NCI-H748 treated with DMSO at 0.1 percent for 48 hours (cell line): ENCODE measurements at regions not wholly inside any gene's neighbourhood (a gene's known extent, or its start where the extent isn't known, plus 50 kb on each side); places are given as distances from the start of the nearest gene placed in this dataset.
"Not testable (repeated sequence)": the region's sequence is repeated elsewhere in the genome, so short reads cannot be mapped to it uniquely, and the experiment has no call there.

Experiments used
- DNase-seq: peaks from one replicate; lab custom pipeline; 2025; lab: John Stamatoyannopoulos, UW

DNA sequence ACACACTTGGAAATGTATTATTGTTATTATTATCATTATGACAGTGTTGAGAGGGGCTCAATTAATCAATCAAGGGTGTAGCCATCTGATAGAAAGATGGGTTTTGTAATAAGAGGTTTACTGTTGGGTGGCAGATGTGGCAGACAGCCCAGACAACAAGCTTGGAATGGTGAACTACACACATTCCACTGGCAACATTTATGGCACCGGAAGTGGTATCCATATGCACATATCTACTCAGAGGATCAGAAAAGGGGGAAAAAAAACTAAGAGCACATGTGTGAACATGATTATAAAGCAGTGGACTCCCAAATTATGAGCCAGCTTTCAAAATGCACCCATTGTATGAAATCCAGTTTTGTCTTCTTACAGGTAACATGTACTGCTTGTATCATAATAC is 125.9 kb upstream of the ARX start:
- DNase-seq, result no peak

DNA sequence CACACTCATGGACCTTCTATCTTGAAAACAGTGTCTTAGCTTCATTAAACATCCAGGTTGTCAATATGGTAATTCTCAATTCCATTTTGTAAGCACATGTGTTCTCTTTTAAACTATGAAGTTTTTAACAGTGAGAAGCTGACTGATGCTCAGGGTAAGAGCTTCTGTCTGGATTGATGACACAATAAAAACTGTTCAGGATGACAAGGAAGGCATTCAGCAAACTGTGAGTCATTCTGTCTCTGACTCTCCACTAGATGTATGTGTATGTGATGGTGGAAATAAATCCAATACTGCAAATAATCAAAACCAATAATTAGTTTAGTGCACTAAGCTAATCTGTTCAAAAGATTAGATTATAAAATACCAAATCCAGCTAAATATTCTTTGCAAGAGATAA is 115.3 kb upstream of the ARX start:
- DNase-seq, result no peak

DNA sequence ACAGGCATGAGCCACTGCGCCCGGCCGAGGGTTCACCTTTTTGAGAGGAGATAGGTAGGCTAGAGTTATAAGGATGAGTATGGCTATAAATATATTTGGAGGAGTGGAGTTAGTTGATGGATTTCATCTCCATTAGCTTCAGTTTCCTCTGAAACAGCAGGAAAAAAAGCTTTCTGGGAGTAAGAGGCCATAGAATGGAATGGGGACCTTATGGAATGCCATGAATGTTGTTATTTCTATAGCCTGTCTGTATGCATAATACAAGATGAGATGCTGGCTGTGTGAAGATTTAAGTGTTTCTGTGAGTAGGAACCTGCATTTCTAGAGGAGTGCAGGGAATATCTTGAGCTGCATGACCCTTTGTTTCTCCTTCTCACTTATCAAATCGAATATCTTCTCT is 114.9 kb upstream of the ARX start:
- no peak for DNase-seq

DNA sequence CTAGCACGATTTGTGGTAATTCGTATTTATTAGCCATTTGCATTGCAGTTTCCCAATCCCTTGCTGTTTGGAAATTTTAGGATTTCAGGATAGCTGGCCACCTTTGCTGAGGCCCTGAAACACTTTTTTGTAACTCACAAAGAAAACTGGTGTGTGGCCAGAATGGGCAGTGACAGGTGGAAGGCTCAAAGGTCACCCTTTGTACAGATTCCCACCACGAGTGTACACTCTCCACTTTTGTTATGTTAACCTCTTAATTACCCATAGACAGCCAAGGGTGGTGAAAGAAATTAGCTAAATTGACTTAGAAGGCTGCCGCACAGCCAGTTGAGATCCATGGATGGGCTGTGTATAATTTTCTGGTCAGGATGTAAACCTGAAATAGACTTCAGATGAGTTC is 109.7 kb upstream of the ARX start:
- no peak for DNase-seq

DNA sequence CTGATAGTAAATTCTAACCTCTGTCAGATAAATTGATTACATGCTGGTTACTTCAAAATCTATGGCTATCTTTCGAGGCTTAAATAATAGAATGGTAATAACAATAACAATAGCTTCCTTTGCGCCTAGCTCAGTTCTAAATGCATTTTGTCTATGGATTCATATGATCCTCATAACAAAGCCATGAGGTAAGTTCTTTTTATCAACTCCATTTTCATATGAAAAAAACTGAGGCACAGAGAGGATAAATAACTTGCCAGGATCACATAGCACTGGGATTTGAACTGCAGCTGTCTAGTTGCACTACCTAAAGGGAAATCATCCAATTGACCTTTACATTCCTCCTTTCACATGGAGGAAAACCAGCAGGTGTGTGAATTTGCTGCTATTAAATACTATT is 108.6 kb upstream of the ARX start:
- no peak for DNase-seq

DNA sequence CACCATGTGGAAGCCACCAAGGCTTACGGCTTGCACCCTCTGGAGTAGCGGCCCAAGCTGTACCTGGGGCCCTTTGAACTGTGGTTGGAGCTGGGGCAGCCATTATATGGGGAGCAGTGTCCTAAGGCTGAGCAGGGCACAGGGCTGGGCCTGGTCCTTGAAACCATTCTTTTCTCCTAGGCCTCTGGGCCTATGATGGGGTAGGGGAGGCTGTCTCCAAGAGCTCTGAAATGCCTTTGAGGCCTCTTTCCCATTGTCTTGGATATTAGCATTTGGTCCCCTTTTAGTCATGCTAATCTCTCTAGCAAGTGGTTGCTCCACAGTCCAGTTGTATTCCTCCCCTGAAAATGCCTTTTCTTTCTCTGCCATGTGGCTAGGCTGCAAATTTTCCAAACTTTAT is 96.4 kb upstream of the ARX start:
- no peak for DNase-seq

DNA sequence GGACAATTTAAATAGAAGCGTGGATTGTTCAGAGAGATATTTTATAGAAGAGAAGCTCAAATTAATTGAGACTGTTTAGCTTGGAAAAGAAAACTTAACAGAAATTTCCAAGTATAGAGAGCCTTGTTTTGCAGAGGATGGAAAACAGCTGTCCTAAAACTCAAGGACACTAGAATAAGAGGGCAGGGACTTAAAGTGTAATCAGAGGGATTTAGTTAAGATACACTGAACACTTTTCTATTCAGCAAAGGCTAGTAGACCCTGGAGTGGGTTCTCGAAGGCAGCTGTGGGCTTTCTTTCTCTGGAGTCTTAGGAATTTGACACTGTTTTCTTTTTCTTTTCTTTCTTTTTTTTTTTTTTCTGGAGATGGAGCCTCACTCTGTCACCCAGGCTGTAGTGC is 92.7 kb upstream of the ARX start:
- no peak for DNase-seq

DNA sequence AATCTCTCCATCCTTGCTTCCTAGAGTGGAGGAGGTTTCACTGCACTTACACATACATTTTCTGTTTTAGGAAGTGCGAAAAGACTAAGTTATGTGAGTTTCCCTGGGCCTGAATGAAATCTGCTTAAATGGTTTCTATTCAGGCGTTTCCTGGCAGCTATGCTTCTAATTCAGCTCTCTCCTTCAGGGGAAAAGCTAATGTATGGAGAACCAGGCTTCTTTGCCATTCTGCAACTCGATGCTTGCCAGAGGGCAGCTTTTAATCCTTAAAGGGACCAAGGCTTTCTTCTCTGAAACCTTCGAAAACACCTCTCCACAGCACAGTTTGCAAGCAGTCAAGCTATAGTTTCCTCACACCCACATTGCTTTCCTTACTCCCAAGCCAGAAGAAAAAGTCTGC is 89.5 kb upstream of the ARX start:
- no peak for DNase-seq

DNA sequence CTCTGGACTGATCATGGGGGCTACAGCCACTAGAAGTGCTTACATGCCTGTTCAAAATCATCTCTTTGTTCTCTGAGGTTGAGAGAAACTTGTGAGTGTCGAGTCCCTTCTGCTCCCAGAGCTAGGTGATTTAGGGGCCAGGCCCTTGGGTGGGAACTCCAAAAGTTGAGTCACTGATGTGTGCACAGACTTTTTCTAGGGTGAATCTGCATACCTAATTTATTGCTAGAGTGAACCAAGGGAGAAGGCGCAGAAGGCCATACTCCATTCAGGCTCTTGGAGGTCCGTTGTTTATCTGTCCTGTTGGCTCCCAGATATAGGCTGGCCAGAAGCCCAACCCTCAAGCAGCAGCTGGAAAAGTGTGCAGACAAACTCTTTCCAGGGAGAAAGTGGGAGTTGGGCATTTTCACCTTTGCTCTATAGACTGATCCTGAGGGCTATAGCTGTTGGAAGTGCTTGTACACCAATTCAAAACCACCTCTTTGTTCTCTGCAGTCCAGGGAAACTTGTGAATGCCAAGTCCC is 80.8 kb upstream of the ARX start:
- no peak for DNase-seq

DNA sequence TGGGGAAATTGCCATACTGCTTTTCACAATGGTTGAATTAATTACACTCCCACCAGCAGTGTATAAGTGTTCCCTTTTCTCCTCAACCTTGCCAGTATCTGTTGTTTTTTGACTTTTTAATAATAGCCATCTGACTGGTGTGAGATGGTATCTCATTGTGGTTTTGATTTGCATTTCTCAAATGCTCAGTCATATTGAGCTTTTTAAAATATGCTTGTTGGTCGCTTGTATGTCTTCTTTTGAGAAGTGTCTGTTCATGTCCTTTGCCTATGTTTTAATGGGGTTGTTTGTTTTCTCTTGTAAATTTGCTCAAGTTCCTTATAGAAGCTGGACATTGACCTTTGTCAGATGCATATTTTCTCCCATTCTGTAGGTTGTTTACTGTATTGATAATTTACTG is 75.4 kb upstream of the ARX start:
- not testable (repeated sequence) for DNase-seq

DNA sequence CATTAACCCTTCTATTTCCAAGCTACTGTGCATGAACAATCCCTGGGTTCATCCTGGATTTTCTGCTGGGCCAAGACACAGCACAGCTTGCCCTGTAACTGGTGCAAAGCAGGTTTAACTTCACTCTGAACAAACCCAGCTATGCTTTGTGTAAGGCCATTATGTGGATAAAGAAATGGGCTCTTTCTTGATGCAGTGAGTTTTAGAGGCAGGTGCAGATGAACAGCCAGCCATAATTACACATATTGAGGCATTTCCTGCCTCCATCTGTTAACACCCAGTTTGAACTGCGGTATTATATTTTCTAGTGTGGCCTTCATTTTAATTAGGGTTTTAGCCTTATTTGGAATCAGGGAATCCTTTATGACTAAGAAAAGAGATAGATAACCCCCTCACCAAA is 68.7 kb upstream of the ARX start:
- DNase-seq, result peak; percentile 64

DNA sequence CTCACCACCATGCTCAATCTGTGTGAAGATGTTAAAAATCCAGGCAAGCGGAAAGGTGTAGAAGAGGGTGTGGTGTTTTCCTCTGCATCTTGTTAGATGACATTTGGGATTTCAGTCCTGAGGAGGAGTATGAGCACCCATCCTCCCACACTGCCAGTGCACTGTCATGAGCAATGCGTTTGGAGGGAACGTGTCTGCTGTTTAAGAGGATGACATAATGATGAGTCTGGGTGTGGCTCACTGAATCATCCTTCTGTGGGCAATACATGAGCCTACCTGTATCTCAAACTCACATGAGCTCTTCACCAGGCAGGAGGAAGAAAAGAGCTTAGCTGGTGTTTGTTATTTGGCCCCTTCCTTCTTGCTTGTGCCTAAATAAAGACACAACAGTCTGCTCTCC is 67.9 kb upstream of the ARX start:
- DNase-seq, result peak; percentile 69

DNA sequence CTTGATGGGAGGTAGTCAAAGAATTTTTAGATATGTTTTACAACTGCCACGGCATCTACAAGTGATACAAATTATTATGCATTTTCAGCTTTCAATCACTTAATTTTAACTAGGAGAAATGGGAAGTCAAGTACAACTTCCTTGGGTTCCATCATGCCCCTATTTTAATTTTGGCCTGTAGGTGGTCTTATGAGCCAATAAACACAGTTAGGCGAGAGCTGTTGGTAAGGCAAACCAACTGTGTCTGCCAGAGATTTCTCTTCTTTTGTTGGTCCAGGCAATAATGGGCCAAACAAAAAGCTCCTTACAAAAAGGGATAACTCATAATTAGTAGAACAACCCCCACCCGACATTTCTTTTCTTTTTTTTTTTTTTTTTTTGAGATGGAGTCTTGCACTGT is 63.3 kb upstream of the ARX start:
- no peak for DNase-seq

DNA sequence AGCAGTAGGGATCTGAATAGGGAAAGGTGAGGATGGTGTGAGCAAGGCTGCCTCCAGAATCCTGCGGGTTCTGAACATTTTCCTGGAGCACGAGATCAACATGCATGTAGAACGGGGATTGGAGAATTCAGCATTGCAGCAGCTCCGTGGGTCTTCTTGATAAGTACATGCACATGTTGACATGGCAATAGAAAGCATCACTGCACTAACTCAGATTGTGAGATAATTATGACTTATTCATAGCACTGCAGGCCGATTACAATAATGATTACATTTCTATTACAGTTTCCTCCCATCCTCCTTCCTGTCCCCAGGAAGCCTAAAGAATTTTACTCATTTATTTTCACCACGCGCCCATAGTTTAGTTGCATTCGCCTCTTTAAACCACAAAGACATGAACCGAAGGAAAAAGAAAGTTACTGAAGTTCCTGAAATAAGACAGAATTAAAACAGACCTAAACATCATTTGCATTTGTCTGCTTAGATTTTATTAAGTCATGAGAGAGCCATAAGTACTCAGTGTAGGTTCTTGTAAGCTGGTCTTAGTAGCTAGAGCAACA is 61.3 kb upstream of the ARX start:
- no peak for DNase-seq

DNA sequence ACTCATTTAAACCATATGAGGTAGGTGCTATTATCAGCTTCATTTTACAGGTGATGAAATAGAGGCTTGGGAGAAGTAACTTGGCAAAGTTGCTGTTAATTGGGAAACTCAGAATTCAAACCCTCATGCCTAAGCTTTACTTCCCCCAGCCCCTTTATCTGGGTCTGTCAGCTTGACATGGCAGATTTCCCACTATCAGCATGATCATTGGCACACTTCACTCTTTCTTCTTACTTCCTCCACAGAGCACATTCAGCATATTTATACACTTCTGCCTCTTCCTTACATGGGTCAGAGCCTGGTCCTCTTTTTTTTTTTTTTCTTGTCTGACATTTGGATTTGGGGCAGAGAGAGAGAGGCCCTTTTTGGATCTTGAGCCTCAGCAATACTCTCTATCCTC is 56.5 kb upstream of the ARX start:
- DNase-seq, result no peak

DNA sequence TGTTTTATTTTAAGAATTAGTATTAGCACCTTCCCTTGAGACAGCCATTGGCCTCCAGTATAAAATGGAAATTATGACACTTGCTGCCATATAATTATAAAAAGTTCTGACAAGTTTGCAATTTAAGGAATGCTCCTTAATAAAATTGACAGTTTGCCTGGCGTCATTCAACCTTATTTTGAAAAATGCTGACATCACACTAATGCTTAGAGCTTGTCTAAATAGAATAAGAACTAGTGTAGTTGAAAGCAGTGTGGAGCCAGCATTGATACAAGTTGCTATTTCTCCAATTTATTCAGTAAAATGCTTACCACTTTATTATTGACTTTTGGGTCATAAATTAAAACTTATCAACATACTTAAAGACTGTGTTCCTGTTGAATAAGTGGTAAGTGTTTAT is 54.3 kb upstream of the ARX start:
- no peak for DNase-seq

DNA sequence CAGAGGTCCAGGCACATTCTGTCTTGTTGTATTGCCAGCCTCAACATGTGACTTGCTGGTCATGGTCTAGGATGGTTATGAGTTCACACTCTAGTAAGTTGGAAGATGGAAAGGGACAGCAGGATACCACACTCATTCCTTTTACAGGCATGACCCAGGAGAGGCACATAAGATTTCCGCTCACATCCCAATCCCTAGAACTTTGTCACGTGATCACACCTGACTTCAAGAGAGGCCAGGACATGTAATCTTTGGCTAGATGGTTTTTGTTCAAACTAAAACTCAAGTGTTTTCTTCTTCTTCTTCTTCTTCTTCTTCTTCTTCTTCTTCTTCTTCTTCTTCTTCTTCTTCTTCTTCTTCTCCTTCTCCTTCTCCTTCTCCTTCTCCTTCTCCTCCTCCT is 53.4 kb upstream of the ARX start:
- no peak for DNase-seq

DNA sequence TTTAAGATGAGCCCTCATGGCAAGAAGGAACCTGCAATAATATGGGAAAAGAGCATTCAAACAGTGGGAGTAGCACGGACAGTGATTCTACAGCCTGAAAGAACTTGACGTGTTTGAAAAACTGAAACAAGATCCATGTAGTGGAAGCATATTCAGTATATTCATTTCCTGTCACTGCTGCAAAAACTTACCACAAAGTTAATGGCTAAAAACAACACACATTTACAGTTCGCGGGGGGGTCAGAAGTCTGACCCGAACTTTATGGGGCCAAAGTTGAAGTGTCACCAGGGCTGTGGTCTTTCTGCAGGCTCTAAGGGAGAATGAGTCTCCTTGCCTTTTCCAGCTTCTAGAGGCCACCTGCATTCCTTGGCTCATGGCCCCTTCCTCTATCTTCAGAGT is 52.6 kb upstream of the ARX start:
- no peak for DNase-seq

DNA sequence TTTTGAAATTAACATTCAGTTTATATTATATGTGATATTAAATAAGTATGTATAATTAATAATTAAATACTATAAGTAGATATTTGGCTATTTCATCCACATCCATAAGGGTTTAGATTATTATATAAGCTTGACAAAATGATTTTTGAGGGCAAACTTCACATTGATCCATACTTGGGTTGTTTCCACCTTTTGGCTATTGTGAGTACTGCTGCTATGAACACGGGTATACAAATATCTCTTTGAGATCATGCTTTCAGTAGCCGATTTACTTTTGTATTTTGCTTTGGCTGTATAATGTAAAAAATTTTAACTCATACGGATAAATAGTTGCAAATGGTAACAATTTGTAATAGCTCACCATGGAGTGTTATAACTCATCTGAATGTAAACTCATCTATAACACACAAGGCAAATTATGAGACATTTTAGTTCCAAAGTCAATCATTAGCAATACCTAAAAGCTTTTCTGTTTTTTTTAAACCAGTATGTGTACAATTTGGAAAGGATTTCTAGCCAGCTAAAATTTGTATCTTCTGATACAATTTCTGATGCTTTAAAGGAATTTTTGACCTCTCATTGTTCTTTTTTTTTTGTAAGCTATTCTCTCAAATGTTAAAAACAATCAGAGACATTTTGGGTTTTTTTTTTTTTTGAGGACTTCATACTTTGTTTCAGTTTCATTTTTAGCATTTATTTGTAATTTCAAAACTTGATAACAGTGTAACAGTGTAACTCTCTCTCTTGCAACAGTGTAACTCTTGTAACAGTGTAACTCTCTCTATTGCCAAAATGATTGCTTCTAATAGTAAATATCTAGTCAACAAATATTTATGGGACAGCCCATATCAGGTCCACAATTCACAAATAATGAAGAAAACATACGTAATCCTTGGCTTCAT is 51.8 kb upstream of the ARX start:
- no peak for DNase-seq

DNA sequence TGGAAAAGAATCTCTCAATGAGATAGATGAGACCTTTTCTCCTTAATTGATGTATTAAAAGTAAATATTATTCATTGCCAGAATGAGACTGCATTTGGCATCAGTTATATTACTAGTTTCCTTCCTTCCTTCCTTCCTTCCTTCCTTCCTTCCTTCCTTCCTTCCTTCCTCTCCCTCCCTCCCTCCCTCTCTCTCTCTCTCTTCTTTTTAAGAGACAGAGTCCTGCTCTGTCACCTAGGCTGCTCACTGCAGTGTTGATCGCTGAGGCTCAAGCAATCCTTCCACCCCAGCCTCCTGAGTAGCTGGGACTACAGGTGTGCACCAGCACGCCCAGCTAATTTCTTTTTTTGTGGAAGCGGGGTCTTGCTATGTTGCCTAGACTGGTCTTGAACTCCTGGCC is 50.4 kb upstream of the ARX start:
- no peak for DNase-seq
